ENCODE measurements at regions not wholly inside any gene's neighbourhood (a gene's known extent, or its start where the extent isn't known, plus 50 kb on each side); places are given as distances from the start of the nearest gene placed in this dataset.

- TF ChIP-seq CTCF (conservative IDR thresholded peaks at IDR 0.05 in 1 of 2, IDR thresholded peaks at IDR 0.05 in 1 of 2; ENCODE audit: low read depth in 1 of 2, low read length in 2 of 2): no peak
- TF ChIP-seq EZH2 (IDR thresholded peaks at IDR 0.05; ENCODE audit: low read length, missing control alignments): peak; percentile 44
These were observed 68.7 kb upstream of the KCNG1 start for GRCh38 chr20:51091406-51092195.

All from fibroblast of lung (primary cell).